GM20431 (cell line): ENCODE measurements at regions not wholly inside any gene's neighbourhood (a gene's known extent, or its start where the extent isn't known, plus 50 kb on each side); places are given as distances from the start of the nearest gene placed in this dataset.

ENCODE experiments used
- in situ Hi-C: fragments of 300-500 bp; cut with MseI, MboI; formaldehyde crosslinking; loops from one replicate; pipeline ENCODE4 v1.15.0; 2020; ENCODE audit warnings: low sequenced_read_pairs; ENCODE audit not compliant: unreplicated experiment

GRCh38 chr15:81511138-81511537, 137.1 kb upstream of the TMC3 start:
- in situ Hi-C loops, result no loop called here

DNA sequence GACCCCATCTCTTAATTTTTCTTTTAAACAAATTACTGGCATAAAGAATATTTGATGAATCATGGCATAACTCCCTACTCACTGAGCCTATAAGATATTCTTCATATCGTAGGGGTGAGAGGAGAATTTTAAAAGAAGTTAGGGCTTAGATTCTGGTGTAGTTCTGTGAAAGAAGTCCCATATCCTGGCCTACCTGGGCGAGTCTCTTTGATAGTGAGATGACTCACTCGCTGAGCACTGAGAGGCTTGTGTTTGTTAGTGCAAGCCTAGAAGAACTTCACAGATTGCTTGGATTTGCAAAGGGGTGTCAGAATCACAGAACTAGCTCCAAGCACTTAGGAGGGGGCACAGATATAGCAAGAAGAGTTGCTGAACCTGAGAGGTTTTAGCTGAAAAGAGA, 133.8 kb upstream of the TMC3 start:
- in situ Hi-C loops, result no loop called here

- in situ Hi-C loops, result no loop called here
Measured at GRCh38 chr15:81506936-81507335, 132.9 kb upstream of the TMC3 start.

DNA sequence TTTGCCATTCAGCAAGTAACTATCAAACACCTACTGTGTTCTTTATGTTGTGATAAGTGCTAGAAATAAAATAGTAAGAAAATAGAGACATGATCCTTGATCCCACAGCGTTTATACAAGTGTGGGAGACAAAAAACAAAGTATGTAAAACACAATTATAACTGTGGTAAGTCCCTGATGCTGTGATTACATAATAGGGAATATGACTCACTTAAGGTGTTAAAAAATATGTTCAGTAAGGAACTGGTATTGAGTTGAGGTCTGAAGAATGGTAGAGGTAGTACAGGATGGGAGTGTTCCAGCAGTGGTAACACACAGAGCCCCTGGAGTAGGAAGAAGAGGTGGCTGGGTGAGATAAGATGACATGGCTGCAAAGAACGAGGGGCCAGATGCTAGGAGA, 132.1 kb upstream of the TMC3 start:
- in situ Hi-C loops, result no loop called here

- in situ Hi-C loops, result no loop called here
Measured at GRCh38 chr15:81504170-81504905, 130.3 kb upstream of the TMC3 start.

GRCh38 chr15:81502439-81502838, 128.4 kb upstream of the TMC3 start:
- in situ Hi-C loops, result no loop called here

DNA sequence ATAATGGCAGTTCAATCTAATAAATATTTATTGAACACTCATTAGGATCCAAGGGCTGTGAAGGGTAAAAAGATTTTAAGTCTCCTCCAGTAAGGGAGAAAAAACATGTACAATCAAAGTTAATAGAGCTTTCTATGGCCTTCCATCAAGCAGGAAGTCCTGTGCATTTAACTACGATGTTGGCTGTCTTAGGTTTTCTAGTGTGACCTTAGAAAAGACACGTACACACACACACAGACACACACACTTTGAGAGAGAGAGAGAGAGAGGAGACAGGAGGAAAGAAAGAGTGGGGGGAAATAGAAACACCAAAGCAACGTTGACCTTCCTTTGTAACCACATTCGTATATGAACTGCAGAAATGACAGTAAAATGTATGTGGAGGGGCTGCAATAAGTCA, 126.1 kb upstream of the TMC3 start:
- in situ Hi-C loops, result no loop called here

GRCh38 chr15:81498294-81498693, 124.3 kb upstream of the TMC3 start:
- in situ Hi-C loops, result no loop called here

DNA sequence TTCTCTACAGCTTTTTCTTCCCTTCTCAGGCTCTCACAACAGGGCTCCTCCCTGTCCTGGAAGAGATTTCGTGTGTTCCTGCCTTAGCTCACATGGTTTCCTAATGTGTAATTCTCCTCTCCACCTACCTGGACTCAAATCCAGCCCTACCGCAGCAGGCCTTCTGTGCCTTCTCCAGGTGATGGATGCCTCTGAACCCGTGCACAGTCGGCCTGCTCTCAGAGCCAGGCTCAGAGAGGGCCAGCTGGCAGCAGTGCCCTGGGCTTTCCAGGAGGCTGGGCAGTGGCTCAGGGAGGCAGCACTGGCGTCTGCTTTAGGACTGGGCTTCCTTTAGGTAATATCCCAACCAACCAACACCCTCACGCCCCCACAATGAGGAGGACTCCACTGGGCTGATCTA, 123.2 kb upstream of the TMC3 start:
- in situ Hi-C loops, result no loop called here

DNA sequence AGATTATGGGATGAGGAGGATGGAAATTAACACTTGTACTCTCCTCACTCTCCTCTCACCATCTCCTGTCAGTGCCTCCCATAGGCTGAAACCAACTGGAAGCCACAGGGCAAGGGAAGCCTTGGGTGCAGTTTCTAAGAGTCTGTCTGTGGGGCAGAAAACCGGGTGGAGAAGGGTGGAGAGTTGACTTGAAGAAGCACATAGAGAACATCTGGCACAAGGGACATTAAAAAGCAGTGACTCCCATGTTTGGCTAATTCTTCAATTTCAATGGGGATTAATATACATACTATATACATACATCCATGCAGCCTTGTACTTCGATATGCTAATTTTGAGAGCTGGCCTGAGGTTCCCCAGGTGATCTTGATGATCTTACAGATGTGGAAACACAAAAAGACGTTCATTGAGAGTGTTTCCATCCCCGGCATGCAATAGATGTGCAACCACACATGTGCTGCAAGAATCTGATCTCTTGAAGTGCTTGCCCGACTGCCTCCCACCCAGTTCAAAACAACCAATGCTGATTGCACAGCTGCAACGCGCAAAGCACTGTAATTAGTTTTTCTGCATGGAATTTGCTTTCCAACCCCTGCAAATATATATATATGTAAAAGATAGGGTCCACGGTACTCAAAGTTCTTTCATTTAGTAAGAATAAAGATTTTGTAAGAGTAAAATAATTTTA, 121.9 kb upstream of the TMC3 start:
- in situ Hi-C loops, result no loop called here

GRCh38 chr15:81492969-81493645, 119.1 kb upstream of the TMC3 start:
- in situ Hi-C loops, result no loop called here

- in situ Hi-C loops, result no loop called here
Measured at GRCh38 chr15:81492331-81492968, 118.4 kb upstream of the TMC3 start.

- in situ Hi-C loops, result no loop called here
Measured at GRCh38 chr15:81491414-81492096, 117.5 kb upstream of the TMC3 start.

DNA sequence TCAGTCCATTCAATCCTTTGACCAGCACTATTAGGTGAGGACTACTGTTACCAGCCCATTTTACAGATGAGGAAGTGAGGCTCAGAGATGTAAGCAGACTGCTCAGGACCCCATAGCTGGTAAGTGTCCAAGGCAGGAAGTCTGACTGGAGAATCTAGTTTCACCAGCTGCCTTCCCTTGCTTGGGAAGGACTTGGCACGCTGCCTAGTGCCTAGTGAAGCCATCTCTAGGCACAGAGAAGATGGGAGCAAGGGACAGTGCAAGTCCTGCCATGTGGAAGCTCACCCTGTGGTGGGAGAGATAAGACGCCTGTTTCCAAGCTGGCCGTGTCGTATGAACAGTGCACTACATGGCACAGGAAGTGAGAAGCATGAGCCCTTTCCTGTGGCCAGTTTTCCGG, 111.8 kb upstream of the TMC3 start:
- in situ Hi-C loops, result loop anchor here (10.0 kb wide), 1 partner anchor 449 kb away; no protein-coding TSS in a partner anchor

DNA sequence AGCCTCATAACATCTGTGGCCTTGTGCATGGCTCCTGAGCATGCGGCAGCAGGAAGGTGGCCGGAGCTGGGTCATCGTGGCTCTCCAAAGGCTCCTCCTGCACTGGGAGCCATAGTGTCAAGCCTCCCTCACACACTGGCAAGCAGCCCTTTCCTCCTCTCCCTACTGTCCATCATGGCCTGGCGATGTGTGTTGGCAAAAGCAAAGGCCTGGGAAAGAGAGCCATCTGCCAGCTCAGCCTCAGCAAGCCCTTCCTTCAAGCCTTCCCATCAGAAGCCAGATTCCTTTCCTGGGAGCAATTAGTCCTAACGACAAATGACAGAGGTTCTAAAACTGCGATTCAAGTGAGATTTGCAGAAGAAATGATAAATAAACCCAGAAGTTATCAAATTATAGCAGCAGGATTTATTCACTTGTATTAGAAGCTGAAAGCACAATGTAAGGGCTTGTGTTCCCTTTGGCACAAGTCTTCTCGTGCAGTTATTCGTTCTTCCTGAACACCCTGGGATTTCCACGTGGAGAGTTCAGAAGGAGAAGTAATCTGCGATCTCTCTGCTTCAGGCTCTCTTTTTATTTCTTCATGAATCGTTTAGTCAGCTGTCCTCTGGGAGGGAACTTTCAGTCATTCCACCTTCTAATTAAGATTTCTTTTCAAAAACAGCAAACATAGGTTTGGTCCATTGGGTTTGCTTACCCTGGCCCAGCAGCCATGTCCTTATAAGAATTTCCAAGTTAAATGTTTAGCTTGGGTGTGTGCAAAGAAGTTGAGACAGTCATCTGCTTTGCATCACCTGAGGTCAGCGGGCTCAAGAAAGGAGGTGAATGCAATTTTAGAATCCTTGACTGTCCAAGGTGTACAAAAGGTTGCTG, 110.3 kb upstream of the TMC3 start:
- in situ Hi-C loops, result loop anchor here (10.0 kb wide), 1 partner anchor 450 kb away; no protein-coding TSS in a partner anchor

DNA sequence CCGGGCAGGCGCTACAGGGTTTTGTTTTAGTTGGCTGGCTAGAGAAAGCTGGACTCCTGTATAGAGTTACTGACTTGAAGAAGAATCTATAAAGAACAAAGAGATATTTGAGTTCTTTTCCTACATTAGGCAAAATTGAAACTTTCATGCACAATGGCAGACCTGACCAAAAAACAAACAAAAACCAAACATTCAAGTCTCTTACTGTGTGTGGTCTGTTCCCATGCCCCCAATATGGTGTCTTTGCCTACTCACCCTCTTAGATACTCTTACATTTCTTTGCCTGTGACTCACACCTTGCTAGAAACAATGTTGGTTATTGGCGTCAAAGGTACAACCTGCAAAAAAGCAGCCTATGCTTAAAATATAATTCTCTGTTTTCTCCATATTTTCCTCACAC, 109.5 kb upstream of the TMC3 start:
- in situ Hi-C loops, result loop anchor here (10.0 kb wide), 1 partner anchor 451 kb away; no protein-coding TSS in a partner anchor

DNA sequence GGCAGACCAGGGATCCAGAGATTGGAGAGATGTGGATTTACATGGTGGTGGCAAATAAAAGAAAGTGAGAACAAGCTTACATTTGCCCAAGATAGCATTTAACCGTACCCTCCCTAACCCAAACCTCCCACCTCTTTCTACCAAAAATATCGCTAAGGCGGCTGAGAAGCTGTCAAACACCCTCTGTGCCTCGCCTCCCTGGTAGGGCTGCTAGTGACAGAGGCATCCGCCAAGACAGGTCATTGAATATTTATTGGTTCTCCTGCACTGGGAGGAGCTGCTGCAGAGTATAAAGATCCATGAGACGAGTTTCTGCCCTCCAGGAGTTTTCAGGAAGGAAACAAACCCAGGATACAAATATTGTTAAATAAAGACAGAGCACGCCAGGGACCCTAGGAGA, 107.3 kb upstream of the TMC3 start:
- in situ Hi-C loops, result loop anchor here (10.0 kb wide), 1 partner anchor 453 kb away; no protein-coding TSS in a partner anchor

DNA sequence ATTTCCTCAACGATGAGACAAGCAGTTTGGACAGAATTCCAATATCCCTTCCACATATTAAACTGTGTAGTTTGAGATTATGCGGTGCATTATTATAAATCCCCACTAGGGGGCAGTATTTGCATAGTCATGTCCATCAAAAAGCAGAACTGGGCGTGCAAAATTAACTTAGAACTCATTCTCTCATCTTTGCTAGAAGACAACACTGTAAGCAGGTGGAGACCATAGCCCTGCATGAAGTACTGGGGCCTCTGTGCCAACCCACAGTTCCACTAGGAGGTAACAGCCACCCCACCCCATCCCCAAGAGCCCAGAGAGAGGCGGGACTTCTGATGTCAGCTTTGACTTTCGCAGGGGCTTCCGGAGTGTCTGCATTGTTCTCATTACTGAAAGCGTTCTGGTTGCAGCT, 106.6 kb upstream of the TMC3 start:
- in situ Hi-C loops, result loop anchor here (10.0 kb wide), 1 partner anchor 454 kb away; no protein-coding TSS in a partner anchor

DNA sequence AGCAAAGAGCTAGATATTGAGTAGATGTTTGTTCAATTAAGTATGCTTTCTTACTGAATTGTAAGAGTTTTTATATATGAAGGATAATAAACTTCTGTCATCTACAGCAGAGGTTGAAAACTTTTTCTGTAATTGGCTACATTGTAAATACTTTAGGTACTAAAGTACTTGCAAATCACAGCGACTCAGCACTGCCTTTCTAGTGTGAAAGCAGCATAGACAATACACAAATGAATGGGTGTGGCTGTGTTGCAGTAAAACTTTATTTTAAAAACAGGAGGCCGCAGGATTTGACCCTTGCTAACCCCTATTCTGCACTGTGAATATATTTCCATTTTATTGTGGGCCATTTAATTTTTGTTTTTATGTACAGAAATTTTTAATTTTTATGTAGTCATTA, 104.3 kb upstream of the TMC3 start:
- in situ Hi-C loops, result no loop called here
